Islet precursor cell (in vitro differentiated cells): ENCODE measurements at regions not wholly inside any gene's neighbourhood (a gene's known extent, or its start where the extent isn't known, plus 50 kb on each side); places are given as distances from the start of the nearest gene placed in this dataset.

Experiments
- DNase-seq: peaks from one replicate; pipeline ENCODE4 v3.0.0-alpha.2; 2018

DNA sequence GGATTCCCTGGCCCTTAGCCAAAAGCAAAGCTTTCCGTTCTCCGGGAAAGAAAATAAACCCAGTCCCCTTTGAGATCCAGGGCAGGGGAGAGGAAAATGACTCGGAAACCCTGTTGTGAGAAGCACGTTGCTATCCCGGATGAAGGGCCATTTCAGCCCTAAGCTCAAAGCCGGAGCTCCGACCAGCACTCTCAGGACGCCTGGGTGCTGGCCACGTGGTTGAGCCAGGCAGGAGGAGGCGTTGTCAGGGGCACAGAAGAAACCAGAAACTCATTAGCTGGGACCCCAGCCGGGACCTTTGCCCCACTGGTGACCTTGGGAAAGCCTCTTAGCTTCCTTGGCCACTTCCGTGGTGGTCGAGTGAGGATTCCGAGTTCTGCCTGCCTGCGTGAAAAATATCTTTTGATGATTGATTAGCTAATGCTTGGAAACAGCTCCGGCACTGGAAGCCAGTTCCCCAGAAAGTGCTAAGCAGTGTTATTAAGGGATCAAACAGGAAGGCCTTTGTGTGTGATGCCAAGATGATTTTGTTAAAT lies 57.6 kb upstream of the FZD10 start:
- peak; percentile 76 for DNase-seq

GRCh38 chr12:130109062-130109945 lies 53.0 kb upstream of the FZD10 start:
- no peak for DNase-seq

- DNase-seq = no peak
Measured at GRCh38 chr12:130110914-130111313, 51.4 kb upstream of the FZD10 start.

DNA sequence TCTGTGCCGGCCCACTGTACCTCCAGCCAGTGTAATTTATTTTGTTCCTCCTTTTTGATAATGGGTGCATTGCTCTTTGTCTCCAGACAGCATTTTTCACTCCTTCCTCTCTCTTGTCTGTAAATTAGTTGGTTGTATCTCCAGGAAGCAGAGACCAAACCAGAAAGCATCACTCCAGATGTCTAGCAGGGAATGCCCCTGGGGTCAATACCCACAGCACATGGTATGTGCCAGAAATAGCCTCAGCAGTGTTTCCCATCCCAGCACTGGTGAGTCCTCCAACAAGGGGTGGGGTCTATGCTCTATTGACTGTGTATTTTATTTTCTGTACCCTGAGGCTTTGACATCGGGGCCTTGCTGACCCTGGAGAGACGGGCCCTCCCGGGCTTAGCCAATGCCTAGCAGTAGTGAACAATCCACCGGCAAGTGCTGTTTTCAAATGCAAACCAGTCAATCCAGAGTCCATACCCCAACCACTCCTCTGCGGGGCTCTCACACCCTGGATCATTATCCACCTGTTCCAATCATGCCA lies 50.2 kb upstream of the FZD10 start:
- DNase-seq = peak; percentile 63
